Neural cell (in vitro differentiated cells): ENCODE measurements at regions not wholly inside any gene's neighbourhood (a gene's known extent, or its start where the extent isn't known, plus 50 kb on each side); places are given as distances from the start of the nearest gene placed in this dataset.

Experiments
- CTCF ChIP-seq: fragments of 450-650 bp; IDR thresholded peaks from 2 replicates; pipeline ENCODE4 v1.5.1; 2014; ENCODE audit warnings: antibody characterized with exemption, mild to moderate bottlenecking, moderate library complexity; ENCODE audit not compliant: poor library complexity, severe bottlenecking
- EZH2 ChIP-seq: fragments of 200-600, 300-800 bp; shearing (Covaris generic), sonication (generic); IDR thresholded peaks from 2 replicates; pipeline ENCODE4 v1.6.1; 2014; ENCODE audit warnings: antibody characterized with exemption, low read length, borderline replicate concordance, mild to moderate bottlenecking; ENCODE audit not compliant: insufficient read depth, poor library complexity, severe bottlenecking
- MXI1 ChIP-seq: fragments of 450-650 bp; conservative IDR thresholded peaks from 2 replicates; pipeline ENCODE4 v1.6.1; 2014; ENCODE audit warnings: antibody characterized with exemption, mild to moderate bottlenecking; ENCODE audit not compliant: poor library complexity, severe bottlenecking
- POLR2AphosphoS5 ChIP-seq: IDR thresholded peaks from 2 replicates; pipeline ENCODE4 v1.6.1; 2012
- TAF1 ChIP-seq: IDR thresholded peaks from 2 replicates; pipeline ENCODE4 v1.6.1; 2012; ENCODE audit warnings: low read depth

GRCh38 chr17:34091975-34092374 lies 163.1 kb upstream of the CCL2 start:
- no peak for TF ChIP-seq CTCF
- no peak for TF ChIP-seq EZH2
- TF ChIP-seq TAF1: no peak
- TF ChIP-seq POLR2AphosphoS5: no peak
- no peak for TF ChIP-seq MXI1
